Cardiac muscle cell (in vitro differentiated cells and primary cell): ENCODE measurements at regions not wholly inside any gene's neighbourhood (a gene's known extent, or its start where the extent isn't known, plus 50 kb on each side); places are given as distances from the start of the nearest gene placed in this dataset.

Experiments
- DNase-seq, 2 donors: peaks; one replicate each; pipeline versions ENCODE4 v3.0.0 to v3.0.0-alpha.2; 2010 to 2017; ENCODE audit warnings: low read depth in 1 of 2, low spot score in 1 of 2
- H3K27ac ChIP-seq: fragments of 200-600 bp; sonication (generic); 2 replicates; pipeline ENCODE4 v1.5.1; 2016
- H3K27me3 ChIP-seq: fragments of 200-600 bp; sonication (generic); 2 replicates; pipeline ENCODE4 v1.6.0; 2016; ENCODE audit warnings: control low read depth
- H3K36me3 ChIP-seq: fragments of 200-600 bp; sonication (generic); 2 replicates; pipeline ENCODE4 v1.5.1; 2016; ENCODE audit warnings: control low read depth
- H3K4me1 ChIP-seq: fragments of 200-600 bp; sonication (generic); 2 replicates; pipeline ENCODE4 v1.8.1; 2017; ENCODE audit warnings: low read depth, mild to moderate bottlenecking, mixed run types
- H3K4me3 ChIP-seq: fragments of 200-600 bp; sonication (generic); 2 replicates; pipeline ENCODE4 v1.5.1; 2016; ENCODE audit warnings: mild to moderate bottlenecking
- H3K9me3 ChIP-seq: fragments of 200-600 bp; sonication (generic); 2 replicates; pipeline ENCODE4 v1.5.1; 2017; ENCODE audit warnings: low read depth, mild to moderate bottlenecking, control low read depth
- TF ChIP-seq, protein P1 (sequence below): IDR thresholded peaks from 2 replicates; pipeline ENCODE4 v1.5.1; 2012; ENCODE audit warnings: low read depth, mild to moderate bottlenecking, low read length

DNA sequence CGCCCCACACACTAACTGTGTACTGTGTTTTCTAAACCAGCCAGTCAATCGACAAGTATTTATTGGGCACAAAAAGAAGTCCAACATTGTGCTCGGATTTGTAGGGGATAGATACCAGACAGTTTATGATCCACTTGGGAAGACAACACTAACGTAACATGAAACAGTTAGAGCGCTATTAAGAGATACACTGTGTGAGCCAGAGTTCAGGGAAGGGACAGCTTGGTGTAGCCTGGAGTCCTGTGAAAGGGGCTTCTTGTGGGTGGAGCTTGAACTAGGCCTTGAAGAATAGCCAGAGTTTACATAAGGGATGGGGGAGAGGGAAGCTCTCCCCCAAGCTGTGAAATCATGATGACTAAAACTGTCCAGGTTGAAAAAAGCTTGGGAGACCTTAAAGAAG lies 176.4 kb upstream of the TCF4 start:
- Histone ChIP-seq H3K27ac (no peak overlapping the region), H3K9me3 (no peaks in the 10 kb centered on the region), H3K4me3 (no peak overlapping the region), H3K27me3 (peaks cover 2% of the 10 kb centered on the region), H3K4me1 (peaks cover 16% of the 10 kb centered on the region), H3K36me3 (no peaks in the 10 kb centered on the region)
- DNase-seq, result peak in 1 of 2 donors; percentile 18
- TF ChIP-seq, protein P1, sequence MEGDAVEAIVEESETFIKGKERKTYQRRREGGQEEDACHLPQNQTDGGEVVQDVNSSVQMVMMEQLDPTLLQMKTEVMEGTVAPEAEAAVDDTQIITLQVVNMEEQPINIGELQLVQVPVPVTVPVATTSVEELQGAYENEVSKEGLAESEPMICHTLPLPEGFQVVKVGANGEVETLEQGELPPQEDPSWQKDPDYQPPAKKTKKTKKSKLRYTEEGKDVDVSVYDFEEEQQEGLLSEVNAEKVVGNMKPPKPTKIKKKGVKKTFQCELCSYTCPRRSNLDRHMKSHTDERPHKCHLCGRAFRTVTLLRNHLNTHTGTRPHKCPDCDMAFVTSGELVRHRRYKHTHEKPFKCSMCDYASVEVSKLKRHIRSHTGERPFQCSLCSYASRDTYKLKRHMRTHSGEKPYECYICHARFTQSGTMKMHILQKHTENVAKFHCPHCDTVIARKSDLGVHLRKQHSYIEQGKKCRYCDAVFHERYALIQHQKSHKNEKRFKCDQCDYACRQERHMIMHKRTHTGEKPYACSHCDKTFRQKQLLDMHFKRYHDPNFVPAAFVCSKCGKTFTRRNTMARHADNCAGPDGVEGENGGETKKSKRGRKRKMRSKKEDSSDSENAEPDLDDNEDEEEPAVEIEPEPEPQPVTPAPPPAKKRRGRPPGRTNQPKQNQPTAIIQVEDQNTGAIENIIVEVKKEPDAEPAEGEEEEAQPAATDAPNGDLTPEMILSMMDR, result no peak

GRCh38 chr18:55763805-55764204 lies 175.8 kb upstream of the TCF4 start:
- no peak for DNase-seq
- TF ChIP-seq, protein P1, result no peak
- Histone ChIP-seq H3K27me3 (peaks cover 4% of the 10 kb centered on the region), H3K9me3 (no peaks in the 10 kb centered on the region), H3K36me3 (no peaks in the 10 kb centered on the region), H3K4me3 (no peak overlapping the region), H3K27ac (no peak overlapping the region), H3K4me1 (peaks cover 16% of the 10 kb centered on the region)

GRCh38 chr18:55763298-55763697 lies 175.3 kb upstream of the TCF4 start:
- no peak for DNase-seq
- TF ChIP-seq, protein P1, result no peak
- no peak overlapping the region for H3K27ac ChIP-seq
- no peaks in the 10 kb centered on the region for H3K9me3 ChIP-seq
- peaks cover 8% of the 10 kb centered on the region for H3K27me3 ChIP-seq
- H3K36me3 ChIP-seq, result no peaks in the 10 kb centered on the region
- peaks cover 16% of the 10 kb centered on the region for H3K4me1 ChIP-seq
- H3K4me3 ChIP-seq, result no peak overlapping the region

GRCh38 chr18:55762424-55762823 lies 174.4 kb upstream of the TCF4 start:
- Histone ChIP-seq H3K4me3 (no peak overlapping the region), H3K9me3 (no peaks in the 10 kb centered on the region), H3K36me3 (no peaks in the 10 kb centered on the region), H3K27me3 (peaks cover 13% of the 10 kb centered on the region), H3K27ac (no peak overlapping the region), H3K4me1 (peaks cover 16% of the 10 kb centered on the region)
- DNase-seq, result no peak
- TF ChIP-seq, protein P1, result no peak

DNA sequence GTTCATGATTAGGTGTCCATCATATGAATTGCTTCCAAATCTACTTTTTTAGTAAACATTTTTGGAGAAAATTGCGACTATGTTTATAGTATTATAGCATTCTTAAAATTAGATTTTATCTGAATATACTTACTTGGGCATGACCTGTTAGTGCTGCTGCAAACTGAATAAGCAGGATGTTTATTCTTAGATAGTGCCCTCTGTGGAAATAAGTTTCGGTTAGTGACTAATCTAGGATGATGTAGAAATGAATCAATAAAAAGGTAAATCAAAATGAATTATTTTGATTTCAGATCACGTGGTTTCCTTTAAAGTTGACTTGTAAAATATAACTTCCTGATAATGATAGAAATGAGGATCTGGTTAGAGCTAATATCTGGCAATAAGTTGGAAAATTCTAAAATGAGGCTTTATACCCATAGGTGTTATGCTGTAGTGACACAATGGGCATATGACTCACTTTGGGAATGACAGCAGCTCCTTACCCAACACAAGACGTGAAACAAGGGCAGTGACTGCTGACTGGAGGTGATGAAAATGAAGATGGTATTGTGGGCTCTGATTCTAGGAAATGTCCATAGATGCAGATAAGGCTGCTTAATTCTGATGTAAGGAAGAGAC lies 165.8 kb upstream of the TCF4 start:
- Histone ChIP-seq H3K36me3 (no peaks in the 10 kb centered on the region), H3K9me3 (no peaks in the 10 kb centered on the region)
- TF ChIP-seq, protein P1, result no peak

More for the DNA sequence above, 165.8 kb upstream of the TCF4 start:
- DNase-seq, result no peak
- H3K27me3 ChIP-seq, result peaks cover 28% of the 10 kb centered on the region
- H3K4me1 ChIP-seq, result no peaks in the 10 kb centered on the region
- no peak overlapping the region for H3K27ac ChIP-seq
- H3K4me3 ChIP-seq, result no peak overlapping the region
